Osteoblast (primary cell): ENCODE measurements at regions not wholly inside any gene's neighbourhood (a gene's known extent, or its start where the extent isn't known, plus 50 kb on each side); places are given as distances from the start of the nearest gene placed in this dataset.

ENCODE experiments used
- DNase-seq: peaks from one replicate; pipeline ENCODE4 v3.0.0; 2011; ENCODE audit warnings: low spot score, mixed read lengths; ENCODE audit not compliant: insufficient read length; ENCODE audit errors: missing footprints
- H2AFZ ChIP-seq: 2 replicates; pipeline ENCODE4 v1.6.0; 2011; ENCODE audit warnings: mild to moderate bottlenecking, low read length
- H3K27ac ChIP-seq: 2 replicates; pipeline ENCODE4 v1.5.1; 2011; ENCODE audit warnings: mild to moderate bottlenecking, low read depth, low read length, moderate library complexity
- H3K27me3 ChIP-seq: 2 replicates; pipeline ENCODE4 v1.6.0; 2012; ENCODE audit warnings: mild to moderate bottlenecking, control low read depth, inconsistent platforms, low read length, moderate library complexity; ENCODE audit not compliant: insufficient read depth
- H3K36me3 ChIP-seq: 2 replicates; pipeline ENCODE4 v1.5.1; 2011; ENCODE audit warnings: mild to moderate bottlenecking, low read length, control low read depth, moderate library complexity; ENCODE audit not compliant: insufficient read depth
- H3K4me1 ChIP-seq: 2 replicates; pipeline ENCODE4 v1.5.1; 2011; ENCODE audit warnings: mild to moderate bottlenecking, low read length, control low read depth, moderate library complexity; ENCODE audit not compliant: insufficient read depth
- H3K4me2 ChIP-seq: 2 replicates; pipeline ENCODE4 v1.6.0; 2011; ENCODE audit warnings: mild to moderate bottlenecking, low read length; ENCODE audit not compliant: insufficient read depth
- H3K4me3 ChIP-seq: fragments of 200-600 bp; sonication (generic); 3 replicates; pipeline ENCODE4 v1.5.1; 2012; ENCODE audit warnings: mild to moderate bottlenecking, low read length, inconsistent platforms; ENCODE audit not compliant: insufficient read depth
- H3K79me2 ChIP-seq: 2 replicates; pipeline ENCODE4 v1.6.0; 2012; ENCODE audit warnings: mild to moderate bottlenecking, low read length, control low read depth, inconsistent platforms; ENCODE audit not compliant: insufficient read depth
- H3K9me3 ChIP-seq: 2 replicates; pipeline ENCODE4 v1.5.1; 2011; ENCODE audit warnings: low read depth, low read length, control low read depth
- H4K20me1 ChIP-seq: 2 replicates; pipeline ENCODE4 v1.6.0; 2012; ENCODE audit warnings: mild to moderate bottlenecking, low read length, control low read depth; ENCODE audit not compliant: insufficient read depth
- CTCF ChIP-seq: IDR thresholded peaks from 2 replicates; pipeline ENCODE4 v1.5.1; 2011; ENCODE audit warnings: mild to moderate bottlenecking, low read depth, low read length, moderate library complexity; ENCODE audit errors: extremely low read depth

GRCh38 chr14:39734306-39734705 is 302.1 kb upstream of the FBXO33 start:
- no peaks in the 10 kb centered on the region for H4K20me1 ChIP-seq
- H3K4me2 ChIP-seq, result no peak overlapping the region
- no peaks in the 10 kb centered on the region for H3K36me3 ChIP-seq
- no peak overlapping the region for H3K27ac ChIP-seq
- DNase-seq, result no peak
- H3K4me1 ChIP-seq, result no peaks in the 10 kb centered on the region
- no peak overlapping the region for H2AFZ ChIP-seq
- H3K27me3 ChIP-seq, result no peaks in the 10 kb centered on the region
- no peak overlapping the region for H3K4me3 ChIP-seq
- no peaks in the 10 kb centered on the region for H3K79me2 ChIP-seq
- no peak for TF ChIP-seq CTCF
- H3K9me3 ChIP-seq, result peaks cover 3% of the 10 kb centered on the region

- H3K36me3 ChIP-seq, result no peaks in the 10 kb centered on the region
- no peak overlapping the region for H2AFZ ChIP-seq
- H3K4me2 ChIP-seq, result no peak overlapping the region
- H3K4me3 ChIP-seq, result no peak overlapping the region
- no peaks in the 10 kb centered on the region for H4K20me1 ChIP-seq
- peaks cover 3% of the 10 kb centered on the region for H3K9me3 ChIP-seq
- H3K79me2 ChIP-seq, result no peaks in the 10 kb centered on the region
- no peak overlapping the region for H3K27ac ChIP-seq
- no peaks in the 10 kb centered on the region for H3K27me3 ChIP-seq
- H3K4me1 ChIP-seq, result no peaks in the 10 kb centered on the region
- no peak for DNase-seq
- no peak for TF ChIP-seq CTCF
These were observed 301.5 kb upstream of the FBXO33 start for GRCh38 chr14:39733741-39734140.

- H3K9me3 ChIP-seq, result peaks cover 3% of the 10 kb centered on the region
- H3K36me3 ChIP-seq, result no peaks in the 10 kb centered on the region
- H3K4me1 ChIP-seq, result no peaks in the 10 kb centered on the region
- H3K4me3 ChIP-seq, result no peak overlapping the region
- no peaks in the 10 kb centered on the region for H4K20me1 ChIP-seq
- no peak for TF ChIP-seq CTCF
- no peaks in the 10 kb centered on the region for H3K27me3 ChIP-seq
- no peak overlapping the region for H2AFZ ChIP-seq
- H3K27ac ChIP-seq, result no peak overlapping the region
- no peaks in the 10 kb centered on the region for H3K79me2 ChIP-seq
- H3K4me2 ChIP-seq, result no peak overlapping the region
- DNase-seq, result no peak
These were observed 299.7 kb upstream of the FBXO33 start for GRCh38 chr14:39731912-39732311.

- no peak for TF ChIP-seq CTCF
- Histone ChIP-seq H3K27ac (no peak overlapping the region), H3K4me2 (no peak overlapping the region), H3K4me3 (no peak overlapping the region), H3K4me1 (no peaks in the 10 kb centered on the region), H3K27me3 (no peaks in the 10 kb centered on the region), H3K36me3 (no peaks in the 10 kb centered on the region), H3K9me3 (no peaks in the 10 kb centered on the region), H4K20me1 (no peaks in the 10 kb centered on the region), H2AFZ (no peak overlapping the region), H3K79me2 (no peaks in the 10 kb centered on the region)
- DNase-seq, result no peak
These were observed 294.3 kb upstream of the FBXO33 start for GRCh38 chr14:39726563-39726962.
